HepG2 (cell line): ENCODE measurements at regions not wholly inside any gene's neighbourhood (a gene's known extent, or its start where the extent isn't known, plus 50 kb on each side); places are given as distances from the start of the nearest gene placed in this dataset.

Experiments
- ATAC-seq: fragments of 200-7000 bp; cut with Tn5 transposase; 3 replicates; pipeline ENCODE4 v1.9.1; 2020; ENCODE audit warnings: mild to moderate bottlenecking, moderate library complexity
- BruUV-seq: library from RNA; stranded (reverse); fragments of 400-500 nt; replicated peaks from 2 replicates; lab custom pipeline; 2021; lab: Mats Ljungman, UMichigan
- CTCF ChIA-PET: fragments of 300-600 bp; formaldehyde crosslinking; extraction: SDS; loops from one replicate; lab custom pipeline; 2021; ENCODE audit warnings: low total read pairs, inconsistent platforms, low intra/inter-chr PET ratio; lab: Yijun Ruan, JAX
- POLR2A ChIA-PET: fragments of 350-600 bp; sonication (Branson Sonifier 250); formaldehyde crosslinking; loops from one replicate; lab custom pipeline; 2020; ENCODE audit warnings: antibody characterized with exemption, inconsistent platforms; lab: Yijun Ruan, JAX
- DNase-seq: peaks from one replicate; pipeline ENCODE4 v3.0.0-alpha.2; 2015; ENCODE audit warnings: low spot score
- FAIRE-seq: peaks from 3 replicates; lab custom pipeline; 2011; peaks lifted over from hg19 to GRCh38; lab: Jason Lieb, UNC
- H2AFZ ChIP-seq: one replicate; pipeline ENCODE4 v1.6.1; 2011; ENCODE audit warnings: low read length, inconsistent platforms
- H3K27ac ChIP-seq: fragments of 300-600 bp; 3 replicates; pipeline ENCODE4 v1.8.0; 2011; ENCODE audit warnings: mixed run types, mild to moderate bottlenecking, mixed read lengths, low read length, inconsistent platforms; ENCODE audit not compliant: insufficient read depth; ENCODE audit errors: extremely low read length
- H3K27me3 ChIP-seq, 2 experiments: fragments of 200-600 bp in 1 of 2; 2 replicates in 1 of 2; 3 replicates in 1 of 2; pipeline versions ENCODE4 v1.6.0 to v1.8.0; 2011; ENCODE audit warnings: low read length in 2 of 2, mild to moderate bottlenecking in 2 of 2, moderate library complexity in 2 of 2, inconsistent platforms in 1 of 2; ENCODE audit not compliant: insufficient read depth in 2 of 2, control insufficient read depth in 1 of 2
- H3K36me3 ChIP-seq, 2 experiments: fragments of 200-600 bp in 1 of 2; replicated peaks in 1 of 2; 2 replicates in 1 of 2; 3 replicates in 1 of 2; pipeline versions ENCODE4 v1.5.1 to v1.8.0; 2011; ENCODE audit warnings: low read length in 2 of 2, inconsistent platforms in 1 of 2; ENCODE audit not compliant: insufficient read depth in 2 of 2, control insufficient read depth in 1 of 2
- H3K4me1 ChIP-seq: 2 replicates; pipeline ENCODE4 v1.5.1; 2012; ENCODE audit warnings: low read length, inconsistent platforms; ENCODE audit not compliant: insufficient read depth
- H3K4me2 ChIP-seq: 2 replicates; pipeline ENCODE4 v1.6.0; 2011; ENCODE audit warnings: low read depth, low read length, inconsistent platforms
- H3K4me3 ChIP-seq, 3 experiments: fragments of 200-600 bp in 1 of 3; sonication (generic), shearing (Covaris generic) in 1 of 3; replicated peaks in 1 of 3; 2 replicates each; pipeline ENCODE4 v1.5.1; 2011 to 2016; ENCODE audit warnings: low read length in 3 of 3, inconsistent platforms in 2 of 3, low read depth in 2 of 3, mild to moderate bottlenecking in 2 of 3, control low read depth in 1 of 3, mixed read lengths in 1 of 3; ENCODE audit not compliant: insufficient read depth in 1 of 3
- H3K79me2 ChIP-seq: one replicate; pipeline ENCODE4 v1.6.1; 2011; ENCODE audit warnings: low read length, inconsistent platforms; ENCODE audit not compliant: insufficient read depth
- H3K9ac ChIP-seq: 2 replicates; pipeline ENCODE4 v1.6.0; 2011; ENCODE audit warnings: mild to moderate bottlenecking, low read depth, low read length, inconsistent platforms; ENCODE audit not compliant: insufficient read depth
- H3K9me3 ChIP-seq: 2 replicates; pipeline ENCODE4 v1.5.1; 2012; ENCODE audit warnings: mild to moderate bottlenecking, low read length
- H4K20me1 ChIP-seq: 2 replicates; pipeline ENCODE4 v1.6.0; 2011; ENCODE audit warnings: inconsistent platforms, mild to moderate bottlenecking, low read length, moderate library complexity; ENCODE audit not compliant: insufficient read depth
- BHLHE40 ChIP-seq: IDR thresholded peaks from 2 replicates; pipeline ENCODE4 v1.6.1; 2011; ENCODE audit warnings: low read length, improper control_type of control experiment
- BRF2 ChIP-seq: sonication (generic); formaldehyde crosslinking; IDR thresholded peaks from 2 replicates; pipeline ENCODE4 v1.8.1; 2022; ENCODE audit warnings: mild to moderate bottlenecking, missing genetic modification reagents
- EED ChIP-seq: sonication (generic); formaldehyde crosslinking; IDR thresholded peaks from 2 replicates; pipeline ENCODE4 v1.5.0; 2020; ENCODE audit warnings: mild to moderate bottlenecking, missing genetic modification reagents
- KDM2A ChIP-seq: sonication (generic); formaldehyde crosslinking; IDR thresholded peaks from 2 replicates; pipeline ENCODE4 v1.4.0; 2020; ENCODE audit warnings: low read depth, missing genetic modification reagents, borderline replicate concordance
- KDM3A ChIP-seq: IDR thresholded peaks from 2 replicates; pipeline ENCODE4 v1.6.1; 2018; ENCODE audit warnings: low read depth, missing compliant biosample characterization
- MLXIP ChIP-seq: sonication (generic); formaldehyde crosslinking; IDR thresholded peaks from 2 replicates; pipeline ENCODE4 v1.9.0; 2021; ENCODE audit warnings: missing genetic modification reagents, borderline replicate concordance
- PHF5A ChIP-seq: IDR thresholded peaks from one replicate; pipeline ENCODE4 v1.6.1; 2018; ENCODE audit warnings: low read depth, missing genetic modification reagents; ENCODE audit not compliant: unreplicated experiment
- POLR2G ChIP-seq: fragments of 200-400 bp; formaldehyde crosslinking; IDR thresholded peaks from 2 replicates; pipeline ENCODE4 v1.6.1; 2018; ENCODE audit warnings: mild to moderate bottlenecking, low read depth, low read length, moderate library complexity
- TP53 ChIP-seq: sonication (generic); formaldehyde crosslinking; conservative IDR thresholded peaks from 2 replicates; pipeline ENCODE4 v1.4.0; 2020; ENCODE audit warnings: missing genetic modification reagents
- ZNF292 ChIP-seq: sonication (generic); formaldehyde crosslinking; IDR thresholded peaks from 2 replicates; pipeline ENCODE4 v1.8.1; 2022; ENCODE audit warnings: mild to moderate bottlenecking, low read depth, missing genetic modification reagents, borderline replicate concordance
- ZNF335 ChIP-seq: sonication (generic); formaldehyde crosslinking; IDR thresholded peaks from 2 replicates; pipeline ENCODE4 v1.4.0; 2020; ENCODE audit warnings: missing genetic modification reagents
- ZNF782 ChIP-seq: sonication (generic); formaldehyde crosslinking; IDR thresholded peaks from 2 replicates; pipeline ENCODE4 v1.4.0; 2020; ENCODE audit warnings: missing genetic modification reagents, mild to moderate bottlenecking, borderline replicate concordance
- ZSCAN25 ChIP-seq: sonication (generic); formaldehyde crosslinking; IDR thresholded peaks from 2 replicates; pipeline ENCODE4 v1.8.0; 2022; ENCODE audit warnings: mild to moderate bottlenecking, missing genetic modification reagents
- WGBS: methylation state at CpG from one replicate; pipeline ENCODE4 v1.1.6; 2017; ENCODE audit warnings: low lambda C conversion rate; 5-methylcytosine and 5-hydroxymethylcytosine counted together
- in situ Hi-C: cut with HindIII; loops from 2 replicates; pipeline ENCODE4 v1.10.0; 2017; ENCODE audit warnings: low pct_unique_long_range_greater_than_20kb; ENCODE audit not compliant: extremely low pct_ligation_motif_present
- intact Hi-C: fragments of 100-400 bp; cut with micrococcal nuclease; formaldehyde crosslinking; loops from one replicate; pipeline ENCODE4 v1.10.0; 2022; ENCODE audit not compliant: unreplicated experiment
- TF ChIP-seq, protein P1 (sequence below): sonication (generic); formaldehyde crosslinking; IDR thresholded peaks from 2 replicates; pipeline ENCODE4 v1.5.1; 2020; ENCODE audit warnings: missing genetic modification reagents, mild to moderate bottlenecking, borderline replicate concordance
- TF ChIP-seq, protein P2 (sequence below): sonication (generic); formaldehyde crosslinking; IDR thresholded peaks from 2 replicates; pipeline ENCODE4 v1.4.0; 2020; ENCODE audit warnings: missing genetic modification reagents, borderline replicate concordance

DNA sequence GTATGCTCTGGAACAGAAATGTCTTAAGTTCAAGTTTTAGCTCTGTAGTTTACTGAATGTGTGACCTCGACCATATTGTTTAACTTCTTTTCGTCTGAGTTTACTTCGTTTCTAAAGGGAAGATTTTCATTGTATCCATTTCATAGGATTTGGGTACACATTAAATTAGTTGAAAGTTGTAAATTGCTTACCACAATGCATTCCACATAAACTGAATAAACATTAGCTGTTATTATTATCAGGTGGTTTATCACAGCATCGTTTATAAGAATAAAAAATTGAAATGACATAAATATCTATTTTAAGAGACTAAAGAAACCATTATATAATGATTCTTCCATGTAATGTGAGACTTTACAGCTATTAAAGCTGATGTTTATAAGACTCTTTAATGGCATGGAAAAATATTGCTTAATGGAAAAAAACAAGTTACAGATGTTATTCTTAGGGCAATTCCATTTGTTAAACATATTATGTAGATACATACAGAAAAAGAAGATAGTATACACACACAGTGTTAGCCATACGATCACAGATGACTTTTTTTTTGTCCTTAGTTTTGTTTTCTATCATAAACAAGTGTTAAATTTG, 342.3 kb upstream of the SGO1 start:
- ATAC-seq (no peak), FAIRE-seq (no peak), DNase-seq (no peak)
- no peaks in the 10 kb centered on the region for H4K20me1 ChIP-seq
- no peaks in the 10 kb centered on the region for H3K27me3 ChIP-seq
- no peaks in the 10 kb centered on the region for H3K79me2 ChIP-seq
- H3K27ac ChIP-seq = no peak overlapping the region
- POLR2A ChIA-PET = no interaction called here
- no peaks in the 10 kb centered on the region for H3K36me3 ChIP-seq
- peaks cover 37% of the 10 kb centered on the region for H3K9me3 ChIP-seq
- 2% methylated on average over 5 of the region's 5 CpGs for WGBS
- no peak overlapping the region for H3K4me2 ChIP-seq
- BruUV-seq = no TSS peak
- no peak overlapping the region for H2AFZ ChIP-seq
- in situ Hi-C loops = no loop called here
- intact Hi-C loops = no loop called here
- CTCF ChIA-PET = no interaction called here
- H3K9ac ChIP-seq = no peak overlapping the region
- no peak overlapping the region for H3K4me3 ChIP-seq
- no peak for TF ChIP-seq BHLHE40
- no peak for TF ChIP-seq ZNF292 (CRISPR knock-in tag)
- no peak for TF ChIP-seq KDM3A (CRISPR knock-in tag)
- no peak for TF ChIP-seq ZNF782
- no peak for TF ChIP-seq EED (CRISPR knock-in tag)
- TF ChIP-seq KDM2A (CRISPR knock-in tag) = no peak
- no peak for TF ChIP-seq MLXIP (CRISPR knock-in tag)
- TF ChIP-seq ZNF335 = no peak
- TF ChIP-seq, protein P1, sequence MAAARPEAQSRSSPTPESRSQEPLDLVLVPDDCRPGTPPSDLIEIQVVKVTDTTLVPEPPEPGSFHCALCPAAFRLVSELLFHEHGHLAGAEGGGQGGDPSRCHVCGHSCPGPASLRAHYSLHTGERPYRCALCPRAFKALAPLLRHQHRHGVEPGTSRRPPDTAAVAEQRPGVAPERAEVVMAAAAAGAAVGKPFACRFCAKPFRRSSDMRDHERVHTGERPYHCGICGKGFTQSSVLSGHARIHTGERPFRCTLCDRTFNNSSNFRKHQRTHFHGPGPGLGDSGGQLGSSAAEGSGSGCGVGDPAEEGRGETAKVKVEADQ = no peak
- TF ChIP-seq PHF5A (CRISPR knock-in tag) = no peak
- no peak for TF ChIP-seq TP53 (CRISPR knock-in tag)
- TF ChIP-seq BRF2 (CRISPR knock-in tag) = no peak
- TF ChIP-seq, protein P2, sequence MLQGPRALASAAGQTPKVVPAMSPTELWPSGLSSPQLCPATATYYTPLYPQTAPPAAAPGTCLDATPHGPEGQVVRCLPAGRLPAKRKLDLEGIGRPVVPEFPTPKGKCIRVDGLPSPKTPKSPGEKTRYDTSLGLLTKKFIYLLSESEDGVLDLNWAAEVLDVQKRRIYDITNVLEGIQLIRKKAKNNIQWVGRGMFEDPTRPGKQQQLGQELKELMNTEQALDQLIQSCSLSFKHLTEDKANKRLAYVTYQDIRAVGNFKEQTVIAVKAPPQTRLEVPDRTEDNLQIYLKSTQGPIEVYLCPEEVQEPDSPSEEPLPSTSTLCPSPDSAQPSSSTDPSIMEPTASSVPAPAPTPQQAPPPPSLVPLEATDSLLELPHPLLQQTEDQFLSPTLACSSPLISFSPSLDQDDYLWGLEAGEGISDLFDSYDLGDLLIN (CRISPR knock-in tag) = no peak
- TF ChIP-seq POLR2G = no peak
- TF ChIP-seq ZSCAN25 (CRISPR knock-in tag) = no peak
- H3K4me1 ChIP-seq = no peaks in the 10 kb centered on the region
